ENCODE measurements at regions not wholly inside any gene's neighbourhood (a gene's known extent, or its start where the extent isn't known, plus 50 kb on each side); places are given as distances from the start of the nearest gene placed in this dataset.

DNA sequence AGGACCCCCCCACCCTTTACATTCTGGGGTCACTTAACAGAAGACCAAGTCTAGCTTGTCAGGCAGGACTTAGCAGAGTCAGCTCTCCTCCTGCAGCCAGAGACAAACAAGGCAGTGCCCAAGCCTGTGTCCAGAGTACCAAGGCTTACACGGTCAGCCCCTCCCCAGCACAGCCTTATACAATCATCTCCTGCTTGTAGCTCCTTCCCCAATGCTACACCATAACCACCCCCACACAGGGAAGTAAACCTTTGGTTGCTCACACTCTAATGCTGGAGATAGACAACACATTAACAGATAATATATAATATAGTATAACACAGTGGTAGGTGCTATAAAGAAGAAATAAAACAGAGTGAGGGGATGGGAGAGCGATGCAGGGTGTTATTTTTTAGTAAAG is 175.4 kb upstream of the PWP1 start:
- Histone ChIP-seq H3K23me2 (ENCODE audit: low read depth, low read length) (no peaks in the 10 kb centered on the region; the same call in 1 of the 2 replicates), H3K4me3 (ENCODE audit: extremely low read depth in 1 of 4, insufficient read depth in 2 of 4, low read depth in 3 of 4, low read length in 4 of 4) (no peak overlapping the region), H3K4me1 (replicated peaks in 1 of 4; ENCODE audit: control insufficient read depth in 3 of 4, insufficient read depth in 4 of 4, low read length in 3 of 4) (peaks cover 0 to under 1% (median 0%) of the 10 kb centered on the region in 4 experiments; a peak in 1 of 7 replicates), H2AFZ (ENCODE audit: low read length) (no peak overlapping the region), H2AK5ac (ENCODE audit: low read depth, low read length) (no peak overlapping the region), H2BK15ac (ENCODE audit: low read length) (no peak overlapping the region), H3K9ac (replicated peaks in 1 of 4; ENCODE audit: extremely low read depth in 1 of 4, low read depth in 3 of 4, low read length in 3 of 4) (no peak overlapping the region), H3K27ac (ENCODE audit: low read depth, low read length) (no peak overlapping the region), H2BK20ac (ENCODE audit: low read length) (no peak overlapping the region), H4K8ac (ENCODE audit: extremely low read depth, insufficient read depth, low read length) (no peak overlapping the region), H4K91ac (replicated peaks; ENCODE audit: insufficient read length, low read length) (no peak overlapping the region), H3K18ac (ENCODE audit: extremely low read depth, low read length) (no peak overlapping the region), H3K79me2 (ENCODE audit: control insufficient read depth in 1 of 2, insufficient read depth in 2 of 2, low read length in 2 of 2) (no peaks in the 10 kb centered on the region), H3K4me2 (ENCODE audit: insufficient read depth in 1 of 2, low read depth in 2 of 2, low read length in 2 of 2) (no peak overlapping the region), H3K9me3 (ENCODE audit: insufficient read depth in 2 of 2, low read depth in 1 of 2, low read length in 1 of 2) (no peaks in the 10 kb centered on the region), H2BK120ac (replicated peaks; ENCODE audit: low read depth, low read length) (no peak overlapping the region), H3K23ac (ENCODE audit: insufficient read length) (no peak overlapping the region), H3K36me3 (ENCODE audit: control insufficient read depth in 2 of 4, insufficient read depth in 4 of 4, low read length in 3 of 4) (no peaks in the 10 kb centered on the region), H3K56ac (replicated peaks; ENCODE audit: insufficient read length, low read depth, low read length) (no peak overlapping the region), H3K14ac (ENCODE audit: insufficient read length) (no peak overlapping the region), H3K4ac (replicated peaks; ENCODE audit: insufficient read length, low read depth, low read length) (no peak overlapping the region), H3K79me1 (ENCODE audit: low read depth, low read length) (no peaks in the 10 kb centered on the region), H2BK12ac (ENCODE audit: low read depth, low read length) (no peak overlapping the region), H3K27me3 (replicated peaks in 1 of 4; ENCODE audit: control insufficient read depth in 3 of 4, extremely low read depth in 1 of 4, insufficient read depth in 3 of 4, low read length in 3 of 4) (peaks cover 0 to 2% (median 0%) of the 10 kb centered on the region in 4 experiments; a peak in 1 of 7 replicates), H4K20me1 (replicated peaks in 1 of 2; ENCODE audit: control insufficient read depth in 1 of 2, insufficient read depth in 2 of 2, low read length in 2 of 2) (peaks cover 0 to 2% of the 10 kb centered on the region in 2 experiments), H2BK5ac (ENCODE audit: low read depth, low read length) (no peak overlapping the region), H4K5ac (ENCODE audit: insufficient read length, low read depth, low read length) (no peak overlapping the region)
- WGBS, 2 experiments (ENCODE audit: extremely low coverage in 1 of 2, insufficient coverage in 1 of 2, insufficient read length in 1 of 2, insufficient replicate concordance in 2 of 2, low coverage in 1 of 2, low lambda C conversion rate in 2 of 2, missing lambda C conversion rate in 1 of 2): 92% methylated on average over 2 of the region's 2 CpGs; no CpG with 5 or more reads in 1 of the 2 experiments
- DNase-seq (ENCODE audit: low read depth in 1 of 2, low spot score in 2 of 2) (no peak), FAIRE-seq (no peak)
- TF ChIP-seq SIRT6 (IDR thresholded peaks at IDR 0.05; ENCODE audit: low read length) (no peak), KDM5A (IDR thresholded peaks at IDR 0.05; ENCODE audit: low read length) (no peak), HDAC2 (IDR thresholded peaks at IDR 0.05; ENCODE audit: borderline replicate concordance in 1 of 2, low read depth in 2 of 2, low read length in 2 of 2) (no peak), KDM1A (IDR thresholded peaks at IDR 0.05; ENCODE audit: borderline replicate concordance, low read length) (no peak), ASH2L (IDR thresholded peaks at IDR 0.05; ENCODE audit: low read length) (no peak), TEAD4 (IDR thresholded peaks at IDR 0.05; ENCODE audit: low read depth, low read length) (no peak), ZNF274 (IDR thresholded peaks at IDR 0.05; ENCODE audit: borderline replicate concordance, extremely low read depth, low read length) (no peak), SP1 (IDR thresholded peaks at IDR 0.05; ENCODE audit: low read depth, low read length) (no peak), EZH2 (IDR thresholded peaks at IDR 0.05; ENCODE audit: low read depth, low read length, severe bottlenecking) (no peak), TBP (IDR thresholded peaks at IDR 0.05; ENCODE audit: low read depth, low read length) (no peak), TAF1 (IDR thresholded peaks at IDR 0.05; ENCODE audit: low read depth, low read length) (no peak), RNF2 (IDR thresholded peaks at IDR 0.05; ENCODE audit: borderline replicate concordance, low read depth, low read length, missing control alignments, poor library complexity, severe bottlenecking) (no peak), POU5F1 (IDR thresholded peaks at IDR 0.05; ENCODE audit: low read depth, low read length) (no peak), RXRA (IDR thresholded peaks at IDR 0.05; ENCODE audit: insufficient read depth, low read depth, low read length) (no peak)
- ChIA-PET CTCF (ENCODE audit: partially characterized antibody) (interaction anchor here (0.8 to 1.6 kb wide), 6 partner anchors 9 to 375 kb away, joined by 3 to 7 read pairs (median 4); no protein-coding TSS in a partner anchor), POLR2A (ENCODE audit: partially characterized antibody) (interaction anchor here (1.3 kb wide), 1 partner anchor 15 kb away, joined by 4 read pairs; no protein-coding TSS in a partner anchor)

All from H1 (cell line).